HEK293 (cell line): ENCODE measurements at regions not wholly inside any gene's neighbourhood (a gene's known extent, or its start where the extent isn't known, plus 50 kb on each side); places are given as distances from the start of the nearest gene placed in this dataset.

ENCODE experiments used
- CTCF ChIP-seq: fragments of 450-650 bp; formaldehyde crosslinking; IDR thresholded peaks from 2 replicates; pipeline ENCODE4 v1.5.1; 2016; ENCODE audit warnings: missing biosample characterization, missing genetic modification characterization
- SETDB1 ChIP-seq: IDR thresholded peaks from one replicate; pipeline ENCODE4 v1.6.1; 2017; ENCODE audit warnings: mild to moderate bottlenecking, low read length, moderate library complexity, mixed read lengths; ENCODE audit not compliant: insufficient read length
- ZBTB26 ChIP-seq: fragments of 450-650 bp; formaldehyde crosslinking; optimal IDR thresholded peaks from 2 replicates; pipeline ENCODE3; 2016; ENCODE audit warnings: missing biosample characterization, mild to moderate bottlenecking, missing genetic modification characterization
- ZBTB8A ChIP-seq: fragments of 450-650 bp; formaldehyde crosslinking; IDR thresholded peaks from 2 replicates; pipeline ENCODE4 v1.5.1; 2016; ENCODE audit warnings: missing biosample characterization, missing genetic modification characterization
- ZNF24 ChIP-seq: fragments of 450-650 bp; formaldehyde crosslinking; IDR thresholded peaks from 2 replicates; pipeline ENCODE4 v1.5.1; 2016; ENCODE audit warnings: missing biosample characterization, missing genetic modification characterization
- ZNF280D ChIP-seq: fragments of 450-650 bp; formaldehyde crosslinking; IDR thresholded peaks from 2 replicates; pipeline ENCODE4 v1.5.1; 2016; ENCODE audit warnings: missing biosample characterization, missing genetic modification characterization
- ZNF558 ChIP-seq: fragments of 450-650 bp; formaldehyde crosslinking; IDR thresholded peaks from 2 replicates; pipeline ENCODE4 v1.5.1; 2016; ENCODE audit warnings: missing biosample characterization, missing genetic modification characterization
- ZNF658 ChIP-seq: fragments of 450-650 bp; formaldehyde crosslinking; IDR thresholded peaks from 2 replicates; pipeline ENCODE4; 2016; ENCODE audit warnings: missing biosample characterization, missing genetic modification characterization
- ZNF791 ChIP-seq: fragments of 450-650 bp; formaldehyde crosslinking; IDR thresholded peaks from 2 replicates; pipeline ENCODE4 v1.5.1; 2016; ENCODE audit warnings: missing biosample characterization, missing genetic modification characterization
- ZSCAN5A ChIP-seq: fragments of 450-650 bp; formaldehyde crosslinking; IDR thresholded peaks from 2 replicates; pipeline ENCODE4 v1.5.1; 2016; ENCODE audit warnings: missing biosample characterization, missing genetic modification characterization

DNA sequence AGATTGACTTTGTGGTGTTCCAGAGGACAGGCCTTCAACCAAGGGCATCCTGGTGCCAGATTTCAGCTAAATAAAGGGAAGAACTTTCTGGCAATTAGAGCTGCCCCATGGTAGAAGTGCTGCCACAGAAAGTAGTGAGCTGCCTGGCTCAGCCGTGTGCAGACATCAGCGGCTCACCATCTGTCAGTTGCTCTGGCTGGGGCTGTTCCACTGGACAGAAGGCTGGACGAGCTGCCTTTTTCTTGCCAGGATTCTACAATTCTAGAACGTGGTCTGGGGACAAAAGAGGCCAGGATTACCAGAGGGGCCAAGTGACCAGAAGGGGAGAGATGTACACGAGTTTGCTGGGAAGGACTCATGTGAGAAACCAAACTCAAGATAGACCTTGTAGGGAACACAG is 107.0 kb upstream of the RPL38 start:
- TF ChIP-seq ZNF280D (tag by site-specific recombination) (no peak), ZSCAN5A (tag by site-specific recombination) (no peak), ZNF791 (tag by site-specific recombination) (no peak), CTCF (tag by site-specific recombination) (no peak), ZNF658 (no peak), ZNF558 (tag by site-specific recombination) (no peak), SETDB1 (no peak), ZBTB8A (tag by site-specific recombination) (no peak), ZBTB26 (no peak), ZNF24 (no peak)
